ENCODE measurements at regions not wholly inside any gene's neighbourhood (a gene's known extent, or its start where the extent isn't known, plus 50 kb on each side); places are given as distances from the start of the nearest gene placed in this dataset.

- no peak for DNase-seq (ENCODE audit: low read depth, low spot score)
Observed at GRCh38 chr7:25512061-25512687, 283.9 kb upstream of the NPVF start.

GRCh38 chr7:25515633-25516275 is 287.5 kb upstream of the NPVF start:
- no peak for DNase-seq (ENCODE audit: low read depth, low spot score)

GRCh38 chr7:25517906-25518305 is 289.6 kb upstream of the NPVF start:
- no peak for DNase-seq (ENCODE audit: low read depth, low spot score)

- no peak for DNase-seq (ENCODE audit: low read depth, low spot score)
Observed at GRCh38 chr7:25520017-25520416, 291.7 kb upstream of the NPVF start.

GRCh38 chr7:25520516-25520915 is 292.2 kb upstream of the NPVF start:
- DNase-seq (ENCODE audit: low read depth, low spot score): no peak

- no peak for DNase-seq (ENCODE audit: low read depth, low spot score)
Observed at GRCh38 chr7:25521236-25521635, 292.9 kb upstream of the NPVF start.

- no peak for DNase-seq (ENCODE audit: low read depth, low spot score)
Observed at GRCh38 chr7:25522727-25523126, 294.4 kb upstream of the NPVF start.

- DNase-seq (ENCODE audit: low read depth, low spot score): no peak
Observed at GRCh38 chr7:25527665-25528170, 299.4 kb upstream of the NPVF start.

- DNase-seq (ENCODE audit: low read depth, low spot score): no peak
Observed at GRCh38 chr7:25529320-25529719, 301.0 kb upstream of the NPVF start.

GRCh38 chr7:25536851-25537250 is 308.6 kb upstream of the NPVF start:
- DNase-seq (ENCODE audit: low read depth, low spot score): no peak

GRCh38 chr7:25537662-25538375 is 309.5 kb upstream of the NPVF start:
- no peak for DNase-seq (ENCODE audit: low read depth, low spot score)

GRCh38 chr7:25541094-25541821 is 313.0 kb upstream of the NPVF start:
- no peak for DNase-seq (ENCODE audit: low read depth, low spot score)

GRCh38 chr7:25541877-25542276 is 313.6 kb upstream of the NPVF start:
- no peak for DNase-seq (ENCODE audit: low read depth, low spot score)

- no peak for DNase-seq (ENCODE audit: low read depth, low spot score)
Observed at GRCh38 chr7:25543210-25543609, 314.9 kb upstream of the NPVF start.

- DNase-seq (ENCODE audit: low read depth, low spot score): no peak
Observed at GRCh38 chr7:25543798-25544197, 315.5 kb upstream of the NPVF start.

- DNase-seq (ENCODE audit: low read depth, low spot score): no peak
Observed at GRCh38 chr7:25544254-25544653, 316.0 kb upstream of the NPVF start.

GRCh38 chr7:25545124-25546008 is 317.1 kb upstream of the NPVF start:
- no peak for DNase-seq (ENCODE audit: low read depth, low spot score)

- DNase-seq (ENCODE audit: low read depth, low spot score): no peak
Observed at GRCh38 chr7:25546306-25546705, 318.0 kb upstream of the NPVF start.

- DNase-seq (ENCODE audit: low read depth, low spot score): no peak
Observed at GRCh38 chr7:25549271-25549921, 321.1 kb upstream of the NPVF start.

GRCh38 chr7:25550149-25550548 is 321.9 kb upstream of the NPVF start:
- DNase-seq (ENCODE audit: low read depth, low spot score): no peak

GRCh38 chr7:25552998-25553397 is 324.7 kb upstream of the NPVF start:
- no peak for DNase-seq (ENCODE audit: low read depth, low spot score)

Measured in activated CD4-positive, CD25-positive, alpha-beta regulatory T cell treated with anti-CD3 and anti-CD28 coated beads, Interleukin-2, amount 50 U/mL, for 16 hours (primary cell).